GM18508 (cell line): ENCODE measurements at regions not wholly inside any gene's neighbourhood (a gene's known extent, or its start where the extent isn't known, plus 50 kb on each side); places are given as distances from the start of the nearest gene placed in this dataset.

ENCODE experiments used
- ATAC-seq: cut with Tn5 transposase; IDR thresholded peaks from one replicate; pipeline ENCODE4 v1.9.1; 2021; ENCODE audit warnings: moderate number of reproducible peaks; ENCODE audit not compliant: insufficient read depth, unreplicated experiment

DNA sequence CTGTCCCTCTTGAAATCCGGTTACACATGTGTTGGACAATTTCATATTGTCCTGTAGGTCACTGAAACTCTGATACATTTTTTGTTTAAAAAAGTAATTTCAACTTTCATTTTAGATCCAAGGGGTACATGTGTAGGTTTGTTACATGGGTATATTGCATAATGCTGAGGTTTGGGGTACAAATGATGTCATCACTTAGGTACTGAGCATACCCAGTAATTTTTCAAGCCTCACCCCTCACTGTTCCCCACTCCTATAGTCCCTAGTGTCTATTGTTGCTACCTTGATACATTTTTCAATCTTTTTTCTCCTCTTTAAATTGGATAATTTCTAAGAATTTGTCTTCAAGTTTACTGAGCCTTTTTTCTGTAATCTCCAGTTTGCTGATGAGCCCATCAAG lies 483.0 kb downstream of the DHX35 start:
- ATAC-seq = no peak

DNA sequence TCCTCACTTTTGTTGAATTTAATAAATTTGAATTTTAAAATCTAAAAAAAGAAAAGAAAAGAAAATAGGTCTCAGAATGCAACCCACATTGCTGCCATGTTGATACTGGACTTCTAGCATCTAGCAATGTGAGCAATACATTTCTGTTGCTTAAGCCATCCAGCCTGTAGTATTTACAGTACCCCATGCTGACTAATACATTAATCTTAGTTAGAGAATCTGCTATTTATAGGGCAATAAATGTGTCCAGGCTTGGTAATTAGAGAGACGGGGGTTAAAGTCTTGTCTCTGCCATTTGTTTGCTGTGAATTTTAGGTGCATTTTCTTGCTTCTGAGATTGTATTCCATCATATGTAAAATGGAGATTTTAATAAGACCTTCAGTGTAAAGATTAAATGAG lies 471.3 kb downstream of the DHX35 start:
- no peak for ATAC-seq

DNA sequence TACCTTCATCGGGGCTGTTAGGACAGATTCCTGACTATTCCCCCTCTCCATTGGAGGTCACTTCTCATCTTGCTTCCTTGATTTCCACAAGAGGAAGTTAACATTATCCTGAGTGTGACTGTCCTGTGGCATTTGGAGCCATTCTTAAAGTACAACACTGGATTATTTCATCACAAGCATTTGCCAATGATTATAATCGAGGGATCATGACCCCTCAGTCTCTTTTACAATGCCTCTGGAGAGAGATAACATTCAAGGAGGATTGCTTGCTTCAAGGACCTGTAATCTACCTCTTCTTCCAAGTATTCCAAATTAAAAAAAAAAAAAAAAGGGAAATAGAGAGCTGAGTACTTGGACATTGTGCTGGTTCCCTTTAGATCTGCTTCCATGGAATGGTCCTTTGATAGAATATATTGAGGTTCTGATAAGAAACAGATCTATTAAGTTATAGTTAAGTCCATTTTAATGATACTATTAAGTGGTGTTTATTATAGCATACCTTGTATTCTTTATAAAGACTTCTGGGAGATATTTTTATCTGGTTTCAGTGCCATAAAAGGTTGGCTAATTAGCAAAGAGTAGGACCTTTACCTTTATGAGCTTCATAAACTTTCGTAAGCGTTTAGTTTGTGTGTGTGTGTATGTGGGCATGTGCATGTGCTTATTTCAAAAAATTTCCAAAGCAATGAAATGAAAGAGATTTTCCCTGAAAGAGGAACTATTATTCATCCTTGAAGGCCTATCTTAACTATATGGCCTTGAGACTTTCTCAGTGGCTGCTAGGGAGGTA lies 469.1 kb downstream of the DHX35 start:
- ATAC-seq = no peak

DNA sequence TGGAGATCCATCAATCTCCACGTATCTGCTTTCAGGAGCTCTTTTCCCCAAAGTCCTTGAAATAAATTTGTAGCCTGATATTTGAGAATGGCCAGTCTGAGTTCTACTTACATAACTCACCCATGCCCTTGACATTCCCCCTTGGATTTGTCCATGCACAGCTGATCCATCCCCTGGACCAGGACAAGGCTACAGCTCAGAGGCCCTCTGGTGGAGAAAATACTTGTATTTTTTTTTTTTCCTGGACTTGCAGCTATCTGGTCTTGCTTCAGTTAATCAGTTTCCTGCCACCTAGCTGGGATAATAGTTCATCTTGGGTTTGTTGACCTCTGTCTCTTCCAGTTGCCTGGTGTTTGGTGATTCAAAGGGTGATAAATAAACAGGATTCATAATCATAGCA lies 467.6 kb downstream of the DHX35 start:
- no peak for ATAC-seq

DNA sequence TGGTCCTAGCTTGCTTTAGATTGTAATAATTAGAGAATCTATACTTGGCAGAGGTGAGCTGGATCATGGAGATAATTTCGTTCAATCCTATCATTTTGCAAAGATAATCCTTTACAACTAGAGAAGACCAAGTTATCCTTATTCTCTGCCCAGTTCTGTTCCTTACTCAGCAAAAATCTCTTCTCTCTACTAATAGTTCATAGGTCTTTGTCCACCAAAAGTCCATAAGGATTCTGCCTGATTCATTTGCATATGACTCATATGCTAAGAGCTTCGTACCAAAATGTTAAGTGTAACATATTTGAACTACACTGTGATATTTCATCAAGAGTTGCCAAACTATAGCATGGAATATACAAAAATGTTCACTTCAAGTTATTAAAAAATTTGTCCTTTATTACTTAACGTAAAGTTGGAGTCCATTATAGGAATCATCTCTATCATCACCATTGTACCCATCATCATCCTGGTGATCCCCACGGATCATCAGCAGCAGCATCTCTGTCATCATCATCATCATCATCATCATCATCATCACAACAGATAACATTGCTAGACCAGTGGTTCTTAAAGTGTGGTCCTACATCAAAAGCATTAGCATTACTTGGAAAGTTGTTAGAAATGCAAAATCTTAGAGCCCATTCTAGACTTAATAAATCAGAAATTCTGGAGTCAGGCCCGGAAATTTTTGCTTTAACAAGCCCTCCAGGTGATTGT lies 463.0 kb downstream of the DHX35 start:
- ATAC-seq = no peak

DNA sequence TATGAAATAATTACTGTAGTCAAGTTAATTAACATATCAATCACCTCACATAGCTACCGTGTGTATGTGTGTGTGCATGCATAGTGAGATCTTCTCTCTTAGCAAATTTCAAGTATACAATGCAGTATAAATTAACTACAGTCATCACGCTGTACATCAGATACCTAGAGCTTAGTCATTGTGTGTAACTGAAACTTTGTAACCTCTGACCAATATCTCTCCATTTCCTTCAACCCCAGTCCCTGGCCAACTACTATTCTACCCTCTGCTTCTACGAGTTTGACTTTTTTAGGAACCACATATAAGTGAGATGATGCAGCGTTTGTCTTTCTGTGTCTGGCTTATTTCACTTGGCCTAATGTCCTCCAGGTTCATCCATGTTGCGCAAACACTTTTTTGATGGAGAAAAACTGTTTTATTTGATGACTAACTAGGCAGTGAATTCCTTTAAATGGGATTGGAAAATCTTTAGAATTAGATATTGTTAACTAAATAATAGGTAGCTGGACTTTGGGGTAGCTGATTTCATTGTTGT lies 459.5 kb downstream of the DHX35 start:
- no peak for ATAC-seq

DNA sequence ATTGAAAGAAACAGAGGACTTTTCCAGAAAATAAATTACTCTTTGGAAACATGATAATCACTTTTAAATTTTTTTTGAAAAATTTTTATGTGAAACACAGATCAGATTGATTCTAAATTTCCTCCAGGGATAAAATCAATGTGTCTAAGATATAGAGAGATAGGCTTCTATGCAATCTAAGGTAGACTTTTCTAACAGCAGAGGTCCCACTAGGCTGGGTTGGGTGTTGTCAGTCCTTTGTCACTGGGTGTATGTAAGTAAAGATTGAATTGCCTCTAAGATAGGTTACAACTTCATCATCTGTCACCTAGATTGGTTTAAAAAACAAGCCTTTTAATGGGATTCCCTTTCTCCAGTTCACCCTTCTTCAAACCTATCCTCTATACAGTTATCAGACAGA lies 449.9 kb downstream of the DHX35 start:
- ATAC-seq = no peak

DNA sequence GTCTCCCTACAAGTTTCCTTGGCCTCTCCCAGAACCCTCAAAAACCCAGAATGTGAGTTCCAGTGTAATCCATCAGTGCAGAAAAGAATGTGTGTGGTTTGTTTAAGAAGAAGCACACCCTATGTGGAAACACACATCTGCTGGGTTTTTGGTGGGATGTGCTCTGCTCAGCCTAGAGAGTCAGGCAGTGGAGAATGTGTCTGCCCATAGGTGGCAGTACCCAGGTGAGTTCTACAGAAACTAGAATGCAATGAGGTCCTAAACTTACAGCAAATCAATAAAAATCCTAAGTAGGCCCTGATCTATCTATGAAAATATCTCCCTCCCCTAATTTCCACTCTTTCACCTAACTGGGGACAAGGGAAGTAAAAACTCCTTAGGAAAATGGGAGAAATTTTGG lies 437.3 kb downstream of the DHX35 start:
- no peak for ATAC-seq

DNA sequence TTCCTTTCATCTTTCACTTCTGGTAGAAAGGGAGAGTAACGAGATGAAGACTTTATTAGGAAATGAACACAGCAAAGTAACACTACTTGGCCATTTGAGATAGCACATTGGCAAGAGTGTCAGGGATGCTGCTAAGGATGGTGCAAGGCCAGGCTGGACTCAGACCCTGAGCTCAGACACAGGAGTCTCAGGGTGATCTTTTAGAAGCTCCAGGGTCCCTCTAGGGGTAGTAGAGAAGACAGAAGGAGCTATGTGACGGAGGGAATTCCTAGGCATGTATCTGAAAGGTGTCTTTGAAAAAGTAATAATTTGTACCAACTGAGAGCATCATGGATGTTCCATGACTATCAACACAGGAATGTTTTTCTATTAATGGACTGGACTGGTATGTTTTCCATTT lies 436.5 kb downstream of the DHX35 start:
- ATAC-seq = no peak

DNA sequence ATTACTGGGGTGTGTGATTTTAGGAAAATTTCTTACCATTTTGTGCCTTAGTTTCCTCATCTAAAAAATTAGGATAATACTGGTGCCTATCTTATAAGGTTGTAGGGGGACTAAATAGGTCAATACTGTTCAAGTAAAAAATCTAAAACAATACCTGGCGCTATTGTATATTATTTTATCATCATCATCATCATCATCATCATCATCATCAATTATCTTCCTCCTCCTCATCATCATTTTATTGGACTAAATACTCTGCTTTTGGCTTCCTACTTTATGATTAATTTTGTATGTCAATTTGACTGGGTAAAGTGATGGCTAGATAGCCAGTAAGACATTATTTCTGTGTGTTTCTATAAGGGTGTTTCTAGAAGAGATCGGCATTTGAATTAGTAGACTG lies 435.5 kb downstream of the DHX35 start:
- no peak for ATAC-seq

DNA sequence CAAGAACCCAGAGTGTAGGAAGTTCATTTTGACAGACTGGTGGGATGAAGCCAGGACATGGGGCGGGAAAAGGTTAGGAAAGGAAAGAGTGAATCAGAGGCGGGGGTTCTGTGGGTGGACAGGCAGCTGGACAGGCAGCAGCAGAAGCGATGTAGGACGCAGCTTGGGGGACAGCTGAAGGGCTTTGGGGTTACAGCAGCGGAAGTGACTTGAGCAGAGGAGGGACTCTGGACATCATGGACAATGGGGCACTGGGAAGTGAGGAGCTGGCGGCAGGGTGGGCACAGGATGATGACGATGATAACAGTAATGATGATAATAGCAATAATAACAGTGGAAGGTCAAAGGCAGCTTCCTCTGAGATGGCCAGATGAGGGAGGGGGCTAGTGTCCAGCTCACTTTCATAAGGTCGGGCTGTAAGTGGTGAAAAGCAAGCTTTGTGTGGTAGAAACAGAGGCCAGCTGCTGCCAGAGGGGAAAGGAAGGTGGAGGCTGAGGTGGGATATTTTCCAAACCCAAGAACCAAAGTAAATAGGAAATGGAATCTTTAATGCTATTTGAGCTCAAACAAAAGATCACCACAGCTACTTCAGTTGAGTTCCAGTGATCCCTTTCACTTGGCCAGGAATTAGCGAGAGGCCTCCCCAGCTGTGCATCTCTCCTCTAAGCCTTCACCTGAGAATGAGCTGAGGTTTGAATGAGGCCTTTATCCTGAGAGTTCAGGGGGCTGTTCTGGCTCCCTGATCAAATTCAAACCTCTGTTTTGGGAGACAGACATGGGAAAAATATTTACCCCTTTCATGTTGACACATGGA lies 433.5 kb downstream of the DHX35 start:
- no peak for ATAC-seq

DNA sequence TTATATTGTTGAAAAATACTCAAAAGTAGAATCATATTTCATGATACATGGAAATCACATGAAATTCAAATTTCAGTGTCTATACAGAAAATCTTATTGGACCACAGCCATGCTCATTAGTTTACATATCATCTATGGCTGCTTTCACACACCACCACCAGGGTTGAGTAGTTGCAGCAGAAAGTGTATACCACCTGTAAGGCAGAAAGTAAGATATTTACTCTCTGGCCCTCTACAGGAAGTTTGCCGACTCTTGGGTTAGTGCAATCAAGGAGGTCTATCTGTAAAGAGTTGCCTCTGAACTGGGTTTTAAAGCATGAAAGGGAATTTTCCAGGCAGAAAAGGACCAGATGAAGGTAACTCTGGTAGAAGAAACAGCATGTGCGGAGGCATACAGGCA lies 432.3 kb downstream of the DHX35 start:
- ATAC-seq = no peak

DNA sequence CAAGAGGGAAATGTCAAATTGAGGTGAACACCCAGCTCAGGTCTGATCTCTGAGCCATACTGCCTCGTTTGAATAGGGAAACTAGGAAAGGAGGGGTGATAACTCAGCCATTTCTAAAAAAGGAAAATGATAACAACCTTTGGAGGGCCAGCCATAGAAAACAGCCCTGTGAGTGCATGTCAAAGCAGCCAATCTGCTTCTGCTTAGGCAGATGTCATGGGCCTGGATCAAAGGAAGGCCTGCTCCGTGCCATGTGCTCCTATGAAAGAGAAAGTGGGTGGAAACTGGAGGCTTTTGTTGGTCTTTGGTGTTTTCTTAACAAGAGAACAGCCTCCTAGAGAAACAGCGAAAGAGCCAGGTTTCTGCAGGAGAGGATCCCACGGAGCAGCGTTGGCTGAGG lies 428.0 kb downstream of the DHX35 start:
- no peak for ATAC-seq

DNA sequence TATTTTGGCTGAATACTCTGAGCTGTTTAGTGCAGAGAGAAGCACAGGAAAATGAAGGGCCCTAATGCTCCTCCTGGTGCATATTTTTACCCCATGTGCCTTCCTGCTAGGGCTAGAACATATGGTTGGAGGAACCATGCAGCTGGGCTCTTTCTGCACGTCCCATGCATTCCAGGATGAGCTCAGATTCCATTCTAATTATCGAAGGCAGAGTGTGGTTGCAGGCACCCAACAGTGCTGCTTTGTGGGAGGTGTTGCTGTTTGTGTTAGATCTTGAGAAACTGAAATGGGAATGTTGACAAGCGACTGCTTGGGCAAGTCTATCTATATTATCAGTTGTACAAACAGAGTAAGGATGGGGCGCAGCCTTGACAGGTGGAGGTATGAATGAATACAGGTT lies 419.5 kb downstream of the DHX35 start:
- ATAC-seq = no peak

DNA sequence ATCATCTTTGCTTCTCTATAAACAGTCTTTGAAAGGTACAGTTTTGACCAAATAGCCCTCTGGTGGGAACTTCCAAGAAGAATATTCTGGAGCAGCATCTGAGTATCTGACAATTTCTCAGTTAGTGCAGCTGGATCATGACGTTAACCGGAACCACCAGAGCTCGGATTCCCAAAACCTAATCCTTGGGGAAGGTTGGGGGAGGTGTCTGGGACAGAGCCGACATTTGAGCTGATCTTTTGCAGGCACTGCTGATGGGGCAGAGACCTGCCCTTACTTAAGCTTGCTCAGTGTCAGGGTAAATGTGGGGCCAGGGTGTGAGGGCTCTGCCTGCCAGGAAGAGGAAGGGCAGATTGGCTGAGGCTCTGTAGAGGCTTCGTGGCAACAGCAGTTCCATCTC lies 416.6 kb downstream of the DHX35 start:
- ATAC-seq = no peak

DNA sequence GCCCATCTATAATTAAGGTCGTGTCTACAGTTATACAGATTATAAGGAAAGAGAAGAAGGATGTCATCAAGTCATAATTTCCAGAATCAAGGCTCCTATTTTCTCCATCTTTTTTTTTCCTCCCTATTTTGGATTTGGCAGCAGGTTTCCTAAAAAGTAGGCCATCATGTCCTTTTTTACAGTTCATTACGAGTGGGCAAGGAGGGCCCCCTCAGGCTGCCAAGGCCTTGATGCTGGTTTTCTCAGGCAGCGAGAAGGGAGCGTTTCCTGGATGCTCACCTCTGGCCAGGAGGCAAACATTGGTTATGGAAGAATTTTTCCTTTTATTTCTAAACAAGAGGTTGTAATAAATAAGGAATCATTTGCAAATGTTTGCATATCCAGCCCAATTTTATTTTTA lies 414.6 kb downstream of the DHX35 start:
- no peak for ATAC-seq

DNA sequence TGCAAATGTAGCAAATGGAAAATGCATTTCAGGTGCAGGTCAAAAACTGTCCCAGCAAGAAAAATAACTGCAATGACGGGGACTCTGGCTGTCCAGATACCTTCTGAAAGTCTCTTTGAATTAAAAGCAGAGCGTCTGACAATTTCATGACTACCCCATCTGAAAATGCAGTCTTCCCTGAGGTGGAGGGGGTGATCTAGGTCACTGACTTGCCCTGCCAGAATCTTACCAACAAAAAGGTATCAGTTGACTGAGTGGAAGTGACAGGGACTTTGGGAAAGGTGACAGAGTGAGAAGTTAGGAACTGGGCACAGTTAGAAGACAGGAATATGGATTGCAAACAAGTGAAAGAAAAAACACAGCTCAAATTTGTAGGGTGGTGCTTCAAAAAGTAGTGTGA lies 402.2 kb downstream of the DHX35 start:
- no peak for ATAC-seq

DNA sequence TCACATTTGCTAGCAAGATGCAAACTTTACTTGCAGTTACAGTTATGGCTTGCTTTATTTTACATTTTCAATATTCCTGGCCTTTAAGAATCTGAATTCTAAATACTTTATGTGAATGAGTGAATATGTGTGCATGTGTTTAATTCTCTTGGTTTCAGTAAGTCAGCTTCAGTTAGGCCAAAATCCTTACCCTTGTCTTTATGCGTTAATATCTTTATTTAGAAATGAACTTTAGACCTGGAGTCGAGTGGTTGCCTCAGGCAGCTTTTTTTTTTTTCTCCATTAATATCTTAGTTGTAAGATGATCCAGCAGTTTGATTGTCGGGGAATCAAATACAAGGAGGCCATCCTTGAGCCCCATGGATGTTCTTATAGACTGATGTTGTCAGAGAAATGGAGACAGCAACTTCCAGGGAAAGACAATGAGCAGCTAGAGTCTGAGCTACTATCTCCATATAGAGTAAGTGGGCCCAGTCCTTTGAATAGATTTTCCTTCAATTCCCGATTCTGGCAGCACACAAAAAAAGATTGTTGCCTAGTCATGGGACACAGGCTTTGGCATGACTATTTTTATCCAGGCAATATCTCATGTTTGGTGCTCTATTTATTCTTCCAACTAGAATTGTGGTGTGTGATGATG lies 398.0 kb downstream of the DHX35 start:
- ATAC-seq = no peak

DNA sequence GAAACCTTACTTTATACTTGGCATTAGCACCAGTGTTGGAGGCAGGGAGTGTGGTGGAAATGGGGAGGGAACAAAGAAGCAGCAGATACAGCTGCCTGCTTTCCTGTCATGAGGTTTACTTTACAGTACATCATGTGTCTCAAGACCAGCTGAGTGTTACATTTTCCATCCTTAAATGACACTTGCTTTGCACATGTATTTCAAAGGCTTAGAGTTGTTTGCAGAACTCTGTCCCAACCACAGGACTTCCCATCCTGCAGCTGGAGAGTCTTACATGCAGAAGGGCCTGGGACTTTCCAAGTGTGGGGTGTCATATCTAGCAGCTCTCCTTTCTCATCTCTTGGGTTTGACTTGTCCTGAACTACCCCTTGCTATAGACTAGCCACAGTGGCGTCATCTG lies 395.9 kb downstream of the DHX35 start:
- no peak for ATAC-seq

DNA sequence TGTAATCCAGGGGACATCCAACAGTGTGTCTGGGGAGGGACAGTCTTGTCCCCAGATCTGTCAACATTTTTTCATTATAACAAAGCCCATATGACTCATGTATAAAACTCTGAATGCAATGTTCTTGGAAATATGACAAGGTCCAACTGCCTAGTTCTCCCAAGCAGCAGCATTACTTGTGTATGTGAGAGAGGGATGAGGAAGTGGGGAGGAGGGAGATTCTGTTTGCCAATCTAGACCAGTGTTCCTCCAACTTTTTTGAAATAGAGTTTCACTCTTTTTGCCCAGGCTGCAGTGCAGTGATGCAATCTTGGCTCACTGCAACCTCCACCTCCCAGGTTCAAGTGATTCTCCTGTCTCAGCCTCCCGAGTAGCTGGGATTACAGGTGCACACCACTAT lies 394.8 kb downstream of the DHX35 start:
- ATAC-seq = no peak

DNA sequence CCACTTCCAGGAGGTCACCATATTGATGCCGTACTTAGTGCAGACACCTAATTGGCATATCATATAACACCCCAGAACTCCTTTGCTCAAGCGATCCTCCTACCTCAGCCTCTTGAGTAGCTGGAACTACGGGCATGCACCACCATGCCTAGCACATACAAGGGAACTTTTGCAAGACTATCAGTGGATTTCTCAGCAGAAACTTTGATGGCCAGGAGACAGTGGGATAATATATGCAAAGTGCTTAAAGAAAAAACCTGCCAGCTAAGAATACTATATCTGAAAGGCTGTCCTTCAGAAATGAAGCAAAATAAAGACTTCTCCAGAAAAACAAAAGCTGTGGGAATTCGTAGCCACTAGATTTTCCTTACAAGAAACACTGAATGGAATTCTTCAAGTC lies 387.1 kb downstream of the DHX35 start:
- ATAC-seq = no peak
